ENCODE measurements at regions not wholly inside any gene's neighbourhood (a gene's known extent, or its start where the extent isn't known, plus 50 kb on each side); places are given as distances from the start of the nearest gene placed in this dataset.
A peak's percentile ranks its signal among the peaks of the same experiment; 100 is the strongest.

DNA sequence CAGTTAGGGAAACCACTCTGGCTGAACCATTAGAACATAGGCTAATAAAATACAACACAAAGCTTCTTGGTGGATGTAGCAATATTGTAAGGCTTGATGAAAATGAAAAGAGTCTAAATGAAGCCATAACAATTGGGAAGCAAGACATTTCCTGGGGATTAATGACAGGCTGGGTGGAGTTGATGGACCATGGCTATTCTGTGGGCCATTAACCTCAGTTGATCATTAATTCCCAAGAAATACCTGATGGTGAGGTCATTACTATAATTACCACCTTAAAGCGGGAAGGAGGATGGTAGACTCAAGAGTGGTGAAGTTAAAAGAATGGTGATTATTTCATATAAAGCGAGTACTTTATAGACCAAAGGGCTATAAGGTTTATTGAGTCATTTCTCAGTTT lies 455.8 kb upstream of the MAP3K7 start:
- H3K36me3 ChIP-seq (ENCODE audit: low read depth), result no peaks in the 10 kb centered on the region
- H3K4me2 ChIP-seq, result no peak overlapping the region
- ChIA-PET POLR2A (ENCODE audit: unreplicated experiment) (no interaction called here), CTCF (no interaction called here)
- BruUV-seq (replicated peaks), result no TSS peak
- H3K27me3 ChIP-seq (ENCODE audit: insufficient read depth, low read depth), result no peaks in the 10 kb centered on the region
- intact Hi-C loops (cut with micrococcal nuclease; ENCODE audit: unreplicated experiment), result no loop called here
- H2AFZ ChIP-seq, result no peak overlapping the region
- no peak overlapping the region for H3K4me3 ChIP-seq
- no peak for TF ChIP-seq EZH2 (IDR thresholded peaks at IDR 0.05; ENCODE audit: low read depth)
- TF ChIP-seq, protein P1, sequence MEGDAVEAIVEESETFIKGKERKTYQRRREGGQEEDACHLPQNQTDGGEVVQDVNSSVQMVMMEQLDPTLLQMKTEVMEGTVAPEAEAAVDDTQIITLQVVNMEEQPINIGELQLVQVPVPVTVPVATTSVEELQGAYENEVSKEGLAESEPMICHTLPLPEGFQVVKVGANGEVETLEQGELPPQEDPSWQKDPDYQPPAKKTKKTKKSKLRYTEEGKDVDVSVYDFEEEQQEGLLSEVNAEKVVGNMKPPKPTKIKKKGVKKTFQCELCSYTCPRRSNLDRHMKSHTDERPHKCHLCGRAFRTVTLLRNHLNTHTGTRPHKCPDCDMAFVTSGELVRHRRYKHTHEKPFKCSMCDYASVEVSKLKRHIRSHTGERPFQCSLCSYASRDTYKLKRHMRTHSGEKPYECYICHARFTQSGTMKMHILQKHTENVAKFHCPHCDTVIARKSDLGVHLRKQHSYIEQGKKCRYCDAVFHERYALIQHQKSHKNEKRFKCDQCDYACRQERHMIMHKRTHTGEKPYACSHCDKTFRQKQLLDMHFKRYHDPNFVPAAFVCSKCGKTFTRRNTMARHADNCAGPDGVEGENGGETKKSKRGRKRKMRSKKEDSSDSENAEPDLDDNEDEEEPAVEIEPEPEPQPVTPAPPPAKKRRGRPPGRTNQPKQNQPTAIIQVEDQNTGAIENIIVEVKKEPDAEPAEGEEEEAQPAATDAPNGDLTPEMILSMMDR (conservative IDR thresholded peaks at IDR 0.05), result no peak
- H3F3A ChIP-seq (ENCODE audit: insufficient read depth, low read depth), result no peaks in the 10 kb centered on the region
- no peak for DNase-seq
- H3K9me3 ChIP-seq (ENCODE audit: insufficient read depth, low read depth), result no peaks in the 10 kb centered on the region
- H3K79me2 ChIP-seq (ENCODE audit: low read depth), result no peaks in the 10 kb centered on the region
- H4K20me1 ChIP-seq (ENCODE audit: insufficient read depth), result no peaks in the 10 kb centered on the region
- H3K4me1 ChIP-seq (replicated peaks; ENCODE audit: insufficient read depth), result no peaks in the 10 kb centered on the region
- no peak overlapping the region for H3K27ac ChIP-seq
- H3K9me2 ChIP-seq (ENCODE audit: insufficient read depth), result no peaks in the 10 kb centered on the region

DNA sequence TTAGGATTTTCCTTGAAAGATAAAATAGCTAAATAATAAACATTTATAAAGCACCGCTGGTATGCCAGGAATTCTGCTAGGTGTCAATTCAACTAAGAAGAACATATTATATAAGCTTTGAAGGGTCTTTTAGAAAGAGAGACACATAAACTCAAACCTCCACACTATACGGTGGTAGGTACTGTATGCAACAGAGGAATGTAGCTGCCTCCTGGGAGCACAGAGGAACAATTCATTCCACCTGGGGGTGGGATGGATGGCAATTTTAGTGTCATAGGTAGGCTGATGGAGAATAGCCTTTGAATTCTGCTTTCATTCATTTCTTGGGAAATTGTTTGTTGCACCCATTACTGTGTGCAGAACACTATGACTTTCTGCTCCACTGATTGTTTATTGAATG lies 447.1 kb upstream of the MAP3K7 start:
- Histone ChIP-seq H3K27me3 (ENCODE audit: insufficient read depth, low read depth) (no peaks in the 10 kb centered on the region), H2AFZ (no peak overlapping the region), H4K20me1 (ENCODE audit: insufficient read depth) (no peaks in the 10 kb centered on the region), H3K79me2 (ENCODE audit: low read depth) (no peaks in the 10 kb centered on the region), H3K4me3 (no peak overlapping the region), H3K4me2 (no peak overlapping the region), H3F3A (ENCODE audit: insufficient read depth, low read depth) (no peaks in the 10 kb centered on the region), H3K9me3 (ENCODE audit: insufficient read depth, low read depth) (no peaks in the 10 kb centered on the region), H3K9me2 (ENCODE audit: insufficient read depth) (no peaks in the 10 kb centered on the region), H3K36me3 (ENCODE audit: low read depth) (no peaks in the 10 kb centered on the region), H3K27ac (no peak overlapping the region), H3K4me1 (replicated peaks; ENCODE audit: insufficient read depth) (no peaks in the 10 kb centered on the region)
- no peak for DNase-seq
- no TSS peak for BruUV-seq (replicated peaks)
- ChIA-PET CTCF (no interaction called here), POLR2A (ENCODE audit: unreplicated experiment) (no interaction called here)
- no peak for TF ChIP-seq EZH2 (IDR thresholded peaks at IDR 0.05; ENCODE audit: low read depth)
- TF ChIP-seq, protein P1 (conservative IDR thresholded peaks at IDR 0.05), result no peak
- intact Hi-C loops (cut with micrococcal nuclease; ENCODE audit: unreplicated experiment), result no loop called here

DNA sequence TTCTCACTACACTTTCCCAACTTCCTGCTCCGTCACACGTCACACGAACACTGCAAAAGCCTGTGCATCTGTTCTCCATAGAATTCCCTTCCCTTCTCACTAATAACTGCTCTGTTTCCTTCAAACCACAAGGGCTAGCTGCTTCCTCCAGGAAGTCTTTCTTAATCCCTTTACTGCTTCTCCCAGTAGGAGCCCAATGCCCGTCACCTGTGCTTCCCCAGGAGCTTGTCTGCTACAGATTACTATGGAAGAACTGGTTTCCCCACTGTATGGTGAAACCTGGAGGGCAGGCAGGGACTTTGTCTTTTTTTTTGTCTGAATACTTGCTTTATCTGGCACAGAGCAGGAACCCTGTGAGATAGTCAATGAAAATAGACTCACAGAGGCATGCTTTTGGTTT lies 444.7 kb upstream of the MAP3K7 start:
- H3K4me3 ChIP-seq, result no peak overlapping the region
- H4K20me1 ChIP-seq (ENCODE audit: insufficient read depth), result no peaks in the 10 kb centered on the region
- H3K4me2 ChIP-seq, result no peak overlapping the region
- POLR2A ChIA-PET (ENCODE audit: unreplicated experiment), result no interaction called here
- no peak for TF ChIP-seq EZH2 (IDR thresholded peaks at IDR 0.05; ENCODE audit: low read depth)
- TF ChIP-seq, protein P1 (conservative IDR thresholded peaks at IDR 0.05), result no peak
- intact Hi-C loops (cut with micrococcal nuclease; ENCODE audit: unreplicated experiment), result no loop called here
- no peaks in the 10 kb centered on the region for H3K4me1 ChIP-seq (replicated peaks; ENCODE audit: insufficient read depth)
- no peaks in the 10 kb centered on the region for H3K9me3 ChIP-seq (ENCODE audit: insufficient read depth, low read depth)
- no peaks in the 10 kb centered on the region for H3K27me3 ChIP-seq (ENCODE audit: insufficient read depth, low read depth)
- H3K27ac ChIP-seq, result no peak overlapping the region
- H2AFZ ChIP-seq, result no peak overlapping the region
- no peaks in the 10 kb centered on the region for H3K9me2 ChIP-seq (ENCODE audit: insufficient read depth)
- H3K79me2 ChIP-seq (ENCODE audit: low read depth), result no peaks in the 10 kb centered on the region
- BruUV-seq (replicated peaks), result no TSS peak
- peak in 1 of 2 experiments; percentile 23 for DNase-seq
- CTCF ChIA-PET, result no interaction called here
- no peaks in the 10 kb centered on the region for H3K36me3 ChIP-seq (ENCODE audit: low read depth)
- no peaks in the 10 kb centered on the region for H3F3A ChIP-seq (ENCODE audit: insufficient read depth, low read depth)
